ENCODE measurements at regions not wholly inside any gene's neighbourhood (a gene's known extent, or its start where the extent isn't known, plus 50 kb on each side); places are given as distances from the start of the nearest gene placed in this dataset.
A peak's percentile ranks its signal among the peaks of the same experiment; 100 is the strongest.

GRCh38 chr17:409848-410542 lies 57.4 kb upstream of the RPH3AL start (continued):
- TF ChIP-seq MXD1 (CRISPR knock-in tag; IDR thresholded peaks at IDR 0.05) (no peak), ZNF724P (CRISPR knock-in tag; IDR thresholded peaks at IDR 0.05; ENCODE audit: borderline replicate concordance) (no peak), UBTF (CRISPR knock-in tag; IDR thresholded peaks at IDR 0.05) (no peak; the same call in 1 of the 2 replicates), BORCS8-MEF2B (CRISPR knock-in tag; IDR thresholded peaks at IDR 0.05) (no peak), TIGD3 (CRISPR knock-in tag; IDR thresholded peaks at IDR 0.05; ENCODE audit: borderline replicate concordance) (no peak), SAP130 (CRISPR knock-in tag; IDR thresholded peaks at IDR 0.05; ENCODE audit: low read depth) (peak; percentile 99), TEF (CRISPR knock-in tag; IDR thresholded peaks at IDR 0.05) (no peak), ZNF280B (CRISPR knock-in tag; IDR thresholded peaks at IDR 0.05; ENCODE audit: borderline replicate concordance) (no peak), ASH2L (IDR thresholded peaks at IDR 0.05; ENCODE audit: insufficient read length, low read depth, low read length) (no peak), NFE2L1 (CRISPR knock-in tag; IDR thresholded peaks at IDR 0.05; ENCODE audit: borderline replicate concordance) (no peak), ZKSCAN5 (CRISPR knock-in tag; IDR thresholded peaks at IDR 0.05) (no peak), ZFY (CRISPR knock-in tag; IDR thresholded peaks at IDR 0.05) (peak; percentile 91), LCORL (IDR thresholded peaks at IDR 0.05) (no peak), LCORL (CRISPR knock-in tag; IDR thresholded peaks at IDR 0.05) (peak; percentile 77), E2F5 (CRISPR knock-in tag; conservative IDR thresholded peaks at IDR 0.05) (no peak), ARID5B (CRISPR knock-in tag; IDR thresholded peaks at IDR 0.05) (no peak; the same call in 1 of the 2 replicates), GFI1 (CRISPR knock-in tag; IDR thresholded peaks at IDR 0.05; ENCODE audit: borderline replicate concordance) (no peak), ZNF644 (CRISPR knock-in tag; IDR thresholded peaks at IDR 0.05; ENCODE audit: low read depth) (no peak), XBP1 (CRISPR knock-in tag; IDR thresholded peaks at IDR 0.05) (no peak)

All from HepG2 (cell line).